Spleen (tissue), 11 donors: ENCODE measurements at regions not wholly inside any gene's neighbourhood (a gene's known extent, or its start where the extent isn't known, plus 50 kb on each side); places are given as distances from the start of the nearest gene placed in this dataset.

ENCODE experiments used
- DNase-seq: peaks from one replicate; pipeline ENCODE4 v3.0.0-alpha.2; 2020
- H3K27ac ChIP-seq, 8 donors: fragments of 200-600 bp; sonication (generic) in 7 of 8; 1 replicate in 4 of 8; 2 replicates in 4 of 8; pipeline versions ENCODE4 v1.5.0 to v1.8.0; 2016 to 2021; ENCODE audit warnings: inconsistent platforms in 4 of 8, mild to moderate bottlenecking in 4 of 8, moderate library complexity in 1 of 8
- H3K27me3 ChIP-seq, 7 donors: fragments of 200-600 bp; sonication (generic) in 6 of 7; replicated peaks in 1 of 7; 1 replicate in 4 of 7; 2 replicates in 3 of 7; pipeline versions ENCODE4 v1.5.0 to v1.8.0; 2016 to 2021; ENCODE audit warnings: inconsistent platforms in 3 of 7, mild to moderate bottlenecking in 1 of 7
- H3K36me3 ChIP-seq, 6 donors: fragments of 200-600 bp; sonication (generic) in 5 of 6; 1 replicate in 4 of 6; 2 replicates in 2 of 6; pipeline versions ENCODE4 v1.5.0 to v1.8.0; 2016 to 2021; ENCODE audit warnings: inconsistent platforms in 2 of 6
- H3K4me1 ChIP-seq, 6 donors: fragments of 200-600 bp; sonication (generic) in 5 of 6; 1 replicate in 3 of 6; 2 replicates in 3 of 6; pipeline versions ENCODE4 v1.5.0 to v1.8.0; 2016 to 2021; ENCODE audit warnings: inconsistent platforms in 3 of 6
- H3K4me3 ChIP-seq, 8 donors: fragments of 200-600 bp; sonication (generic) in 7 of 8; 1 replicate in 4 of 8; 2 replicates in 4 of 8; pipeline versions ENCODE4 v1.5.0 to v1.8.0; 2016 to 2021; ENCODE audit warnings: inconsistent platforms in 4 of 8, mild to moderate bottlenecking in 4 of 8, moderate library complexity in 2 of 8
- H3K9me3 ChIP-seq, 8 donors: fragments of 200-600 bp; sonication (generic) in 7 of 8; 1 replicate in 4 of 8; 2 replicates in 4 of 8; pipeline versions ENCODE4 v1.5.0 to v1.8.0; 2016 to 2021; ENCODE audit warnings: inconsistent platforms in 4 of 8
- POLR2A ChIP-seq, 3 donors: fragments of 450-650 bp; IDR thresholded peaks; one replicate each; pipeline ENCODE4 v1.5.1; 2017; ENCODE audit warnings: antibody characterized with exemption in 3 of 3, mild to moderate bottlenecking in 1 of 3
- POLR2AphosphoS5 ChIP-seq, 3 donors: sonication (generic); formaldehyde crosslinking; IDR thresholded peaks; one replicate each; pipeline ENCODE4 v1.5.1; 2017; ENCODE audit warnings: antibody characterized with exemption in 3 of 3
- WGBS, 5 donors: extraction: QIAGEN DNeasy Blood & Tissue Kit in 3 of 5; methylation state at CpG; one replicate each; pipeline versions ENCODE4 v1.1.5 to v1.1.7; 2013 to 2018; 5-methylcytosine and 5-hydroxymethylcytosine counted together
- intact Hi-C: fragments of 100-400 bp; cut with DNase I; formaldehyde crosslinking; loops from one replicate; pipeline ENCODE4 v1.15.0; 2023; ENCODE audit warnings: low total_unique reads
- TF ChIP-seq, protein P1 (sequence below), 11 experiments: fragments of 200-600 bp in 7 of 11; fragments of 450-650 bp in 4 of 11; sonication (generic) in 4 of 11; IDR thresholded peaks in 8 of 11; conservative IDR thresholded peaks in 3 of 11; 1 replicate in 7 of 11; 2 replicates in 4 of 11; pipeline versions ENCODE4 v1.4.0 to v1.8.0; 2016 to 2021; ENCODE audit warnings: antibody characterized with exemption in 11 of 11, inconsistent platforms in 4 of 11, mild to moderate bottlenecking in 1 of 11
- donor health status: healthy with polysubstance abuse.
- donor health status: DM: no; HTN: no; CAD: no; lungs with moderate emphysema.
- donor health status: DM: no; HTN: no; CAD: no.
- donor health status: Bipolar disorder and iron deficiency.
- donor health status: healthy.
- donor health status: DM: no; HTN: no; CAD: no.
- donor health status: DM: yes; HTN: yes; CAD: no.

DNA sequence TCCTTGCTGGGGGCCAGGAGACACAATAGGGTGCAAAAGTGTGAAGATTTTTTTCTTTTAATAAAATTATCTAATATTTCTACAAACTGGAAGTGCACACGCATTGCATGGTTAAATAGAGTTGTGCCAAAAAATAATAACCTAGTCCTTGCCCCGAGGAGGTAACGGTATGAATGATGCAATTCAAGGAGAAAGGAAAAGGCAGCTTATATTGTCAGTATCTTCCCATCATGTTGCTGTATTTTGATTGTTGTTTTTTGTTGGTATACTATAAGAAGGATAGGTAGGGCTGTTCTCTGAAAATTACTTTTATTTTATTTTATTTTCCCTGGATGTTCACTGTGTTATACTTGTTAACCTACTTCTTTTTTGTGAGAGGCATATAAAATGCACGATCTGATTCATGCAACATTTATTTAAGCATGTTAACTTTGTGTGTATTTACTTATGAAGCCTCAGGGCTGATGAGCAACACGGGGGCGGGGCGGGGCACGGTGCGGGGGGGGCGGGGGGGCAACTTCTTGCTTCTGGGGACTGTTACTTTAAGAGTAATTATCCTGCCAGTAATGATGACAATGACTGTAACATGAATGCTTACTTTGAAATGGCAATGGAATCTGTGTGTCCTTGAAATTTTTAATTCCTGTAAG lies 118.6 kb downstream of the AQP4 start:
- intact Hi-C loops = no loop called here
- peak overlapping the region in 1 of 8 donors; percentile 2 for H3K4me3 ChIP-seq
- H3K27me3 ChIP-seq = no peaks in the 10 kb centered on the region
- TF ChIP-seq, protein P1, sequence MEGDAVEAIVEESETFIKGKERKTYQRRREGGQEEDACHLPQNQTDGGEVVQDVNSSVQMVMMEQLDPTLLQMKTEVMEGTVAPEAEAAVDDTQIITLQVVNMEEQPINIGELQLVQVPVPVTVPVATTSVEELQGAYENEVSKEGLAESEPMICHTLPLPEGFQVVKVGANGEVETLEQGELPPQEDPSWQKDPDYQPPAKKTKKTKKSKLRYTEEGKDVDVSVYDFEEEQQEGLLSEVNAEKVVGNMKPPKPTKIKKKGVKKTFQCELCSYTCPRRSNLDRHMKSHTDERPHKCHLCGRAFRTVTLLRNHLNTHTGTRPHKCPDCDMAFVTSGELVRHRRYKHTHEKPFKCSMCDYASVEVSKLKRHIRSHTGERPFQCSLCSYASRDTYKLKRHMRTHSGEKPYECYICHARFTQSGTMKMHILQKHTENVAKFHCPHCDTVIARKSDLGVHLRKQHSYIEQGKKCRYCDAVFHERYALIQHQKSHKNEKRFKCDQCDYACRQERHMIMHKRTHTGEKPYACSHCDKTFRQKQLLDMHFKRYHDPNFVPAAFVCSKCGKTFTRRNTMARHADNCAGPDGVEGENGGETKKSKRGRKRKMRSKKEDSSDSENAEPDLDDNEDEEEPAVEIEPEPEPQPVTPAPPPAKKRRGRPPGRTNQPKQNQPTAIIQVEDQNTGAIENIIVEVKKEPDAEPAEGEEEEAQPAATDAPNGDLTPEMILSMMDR (IDR thresholded peaks at IDR 0.05 in 8 of 11, conservative IDR thresholded peaks at IDR 0.05 in 3 of 11) = no peak
- no peak for TF ChIP-seq POLR2AphosphoS5 (IDR thresholded peaks at IDR 0.05)
- no peak for DNase-seq
- WGBS, 5 donors = 44 to 70% (median 47%) methylated on average over 10 of the region's 10 CpGs
- H3K4me1 ChIP-seq = peaks cover 0 to 25% (median 11%) of the 10 kb centered on the region in 6 donors
- no peaks in the 10 kb centered on the region for H3K36me3 ChIP-seq
- peak overlapping the region in 7 of 8 donors; percentile 16 to 64 (median 41) for H3K27ac ChIP-seq
- no peaks in the 10 kb centered on the region for H3K9me3 ChIP-seq

DNA sequence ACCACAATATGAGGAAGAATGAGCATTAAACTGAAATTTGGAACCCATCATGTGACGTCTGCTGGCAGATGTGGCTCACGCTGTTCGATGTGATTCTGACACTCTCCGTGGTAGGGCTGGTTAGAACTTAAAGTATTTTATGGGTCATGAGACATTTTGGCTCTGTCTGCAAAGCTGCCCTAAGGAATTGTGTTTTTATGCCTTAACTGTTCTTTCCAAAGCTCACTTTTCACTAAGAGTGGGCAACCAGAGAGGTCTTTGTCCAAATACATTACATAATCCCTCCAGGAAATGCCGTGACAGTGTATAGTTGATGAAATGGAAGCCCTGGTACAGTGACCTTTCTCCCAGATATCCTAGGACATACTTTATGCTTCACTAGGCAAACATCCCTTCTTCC lies 119.1 kb downstream of the AQP4 start:
- H3K4me3 ChIP-seq = peak overlapping the region in 1 of 8 donors; percentile 2
- intact Hi-C loops = no loop called here

DNA sequence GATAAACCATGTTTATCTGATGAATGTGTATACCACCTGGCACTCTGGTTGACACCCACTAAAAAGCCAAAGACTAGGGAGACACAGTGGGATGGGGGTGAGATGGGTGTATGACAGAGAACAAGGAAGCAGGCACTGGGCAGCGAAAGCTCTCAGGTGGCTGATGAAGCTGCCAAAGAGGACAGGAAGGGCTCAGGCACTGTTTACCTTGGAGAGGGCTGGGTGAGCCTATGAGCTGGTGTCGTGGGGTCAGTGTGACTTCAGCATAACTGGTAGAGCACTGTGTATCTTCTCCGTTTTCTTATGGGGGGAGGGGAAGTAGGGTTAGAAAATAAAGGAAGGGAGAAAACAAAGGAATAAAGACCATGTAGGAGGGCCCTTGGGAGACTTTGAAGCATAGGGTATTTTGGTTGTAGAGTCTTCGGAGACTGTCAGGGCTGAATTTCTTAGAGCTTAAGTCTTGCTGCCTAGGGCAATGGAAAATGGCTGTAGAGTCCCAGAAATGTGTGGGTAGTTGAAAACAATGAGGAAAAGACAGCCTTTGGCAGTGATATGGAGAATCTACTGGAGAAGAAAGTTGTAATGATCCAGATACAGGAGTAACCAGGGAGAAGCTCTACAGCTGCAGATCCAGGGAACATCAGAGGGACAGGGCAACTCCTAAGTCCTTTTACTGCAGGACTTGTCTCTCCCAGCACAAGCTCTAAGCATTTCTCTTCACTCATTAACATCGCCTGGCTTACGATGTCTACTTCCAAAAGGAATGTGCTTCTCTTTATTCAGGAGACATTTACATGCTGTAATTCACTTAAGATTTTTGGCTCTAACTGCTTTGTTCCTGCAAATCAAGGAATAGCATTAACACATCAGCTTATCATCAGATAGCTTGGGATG lies 120.0 kb downstream of the AQP4 start:
- H3K4me3 ChIP-seq = no peak overlapping the region
- H3K36me3 ChIP-seq = no peaks in the 10 kb centered on the region
- peak overlapping the region in 4 of 8 donors; percentile 16 to 64 (median 50) for H3K27ac ChIP-seq
- WGBS, 5 donors = 79 to 93% (median 84%) methylated on average over 6 of the region's 6 CpGs
- no peak for TF ChIP-seq POLR2AphosphoS5 (IDR thresholded peaks at IDR 0.05)
- TF ChIP-seq POLR2A (IDR thresholded peaks at IDR 0.05) = no peak
- TF ChIP-seq, protein P1 (IDR thresholded peaks at IDR 0.05 in 8 of 11, conservative IDR thresholded peaks at IDR 0.05 in 3 of 11) = no peak
- H3K27me3 ChIP-seq = no peaks in the 10 kb centered on the region
- intact Hi-C loops = no loop called here
- H3K9me3 ChIP-seq = no peaks in the 10 kb centered on the region
- DNase-seq = no peak
- peaks cover 0 to 25% (median 11%) of the 10 kb centered on the region in 6 donors for H3K4me1 ChIP-seq

More for the DNA sequence above, 119.1 kb downstream of the AQP4 start:
- Histone ChIP-seq H3K9me3 (no peaks in the 10 kb centered on the region), H3K27me3 (no peaks in the 10 kb centered on the region), H3K36me3 (no peaks in the 10 kb centered on the region), H3K4me1 (peaks cover 0 to 25% (median 11%) of the 10 kb centered on the region in 6 donors), H3K27ac (peak overlapping the region in 7 of 8 donors; percentile 16 to 64 (median 41))
- 18 to 37% (median 30%) methylated on average over 5 of the region's 5 CpGs for WGBS, 5 donors
- no peak for DNase-seq
- TF ChIP-seq POLR2AphosphoS5 (IDR thresholded peaks at IDR 0.05) (no peak), POLR2A (IDR thresholded peaks at IDR 0.05) (no peak)
- TF ChIP-seq, protein P1 (IDR thresholded peaks at IDR 0.05 in 8 of 11, conservative IDR thresholded peaks at IDR 0.05 in 3 of 11) = no peak

DNA sequence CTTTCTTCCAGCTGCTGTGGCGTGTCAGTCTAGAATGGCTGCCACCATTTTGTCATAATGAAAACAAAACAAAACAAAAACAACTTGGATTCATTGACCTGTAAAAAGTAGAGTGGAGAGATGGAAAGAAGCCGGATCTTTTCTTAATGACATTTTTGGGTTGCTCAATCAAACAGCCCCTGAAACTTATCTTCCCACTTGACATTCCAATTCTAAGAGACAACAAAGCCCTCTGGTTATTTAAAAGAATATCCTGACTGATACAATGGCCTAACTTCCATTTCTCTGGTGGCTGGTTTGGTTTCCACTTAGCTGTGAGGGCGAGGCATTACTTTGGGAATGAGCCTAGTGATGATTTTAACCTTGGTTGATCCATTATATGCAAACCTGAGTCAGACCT lies 123.7 kb downstream of the AQP4 start:
- intact Hi-C loops = no loop called here
- peaks cover 0 to 15% (median 7%) of the 10 kb centered on the region in 6 donors for H3K4me1 ChIP-seq
- H3K27ac ChIP-seq = peak overlapping the region in 5 of 8 donors; percentile 4 to 55 (median 27)
- no peaks in the 10 kb centered on the region for H3K27me3 ChIP-seq
- no peaks in the 10 kb centered on the region for H3K36me3 ChIP-seq
- H3K4me3 ChIP-seq = no peak overlapping the region
- no peak for TF ChIP-seq POLR2AphosphoS5 (IDR thresholded peaks at IDR 0.05)
- TF ChIP-seq POLR2A (IDR thresholded peaks at IDR 0.05) = no peak
- TF ChIP-seq, protein P1 (IDR thresholded peaks at IDR 0.05 in 8 of 11, conservative IDR thresholded peaks at IDR 0.05 in 3 of 11) = no peak
- H3K9me3 ChIP-seq = no peaks in the 10 kb centered on the region
- DNase-seq = no peak
- 73 to 93% (median 86%) methylated on average over 3 of the region's 3 CpGs for WGBS, 5 donors
